WTC11 (cell line): ENCODE measurements at regions not wholly inside any gene's neighbourhood (a gene's known extent, or its start where the extent isn't known, plus 50 kb on each side); places are given as distances from the start of the nearest gene placed in this dataset.

Experiments
- CREM ChIP-seq: sonication (generic); formaldehyde crosslinking; IDR thresholded peaks from 2 replicates; pipeline ENCODE4 v1.8.1; 2022; ENCODE audit warnings: mild to moderate bottlenecking, missing genetic modification reagents, moderate library complexity
- EMX1 ChIP-seq: fragments of 250-450 bp; sonication (Bioruptor Pico); IDR thresholded peaks from 2 replicates; pipeline ENCODE4 v1.8.0; 2021; ENCODE audit warnings: mild to moderate bottlenecking
- SOX15 ChIP-seq: fragments of 250-450 bp; sonication (Bioruptor Pico); IDR thresholded peaks from 2 replicates; pipeline ENCODE4 v1.9.0; 2021; ENCODE audit warnings: mild to moderate bottlenecking
- ZNF317 ChIP-seq: sonication (generic); formaldehyde crosslinking; IDR thresholded peaks from 2 replicates; pipeline ENCODE4 v1.8.1; 2023; ENCODE audit warnings: low read depth, mild to moderate bottlenecking, moderate library complexity, missing genetic modification reagents, borderline replicate concordance
- ZNF532 ChIP-seq: fragments of 250-450 bp; sonication (Bioruptor Pico); IDR thresholded peaks from 2 replicates; pipeline ENCODE4 v1.9.0; 2021; ENCODE audit warnings: mild to moderate bottlenecking, borderline replicate concordance
- ZNF671 ChIP-seq: fragments of 250-450 bp; sonication (Bioruptor Pico); IDR thresholded peaks from 2 replicates; pipeline ENCODE4 v1.8.0; 2021; ENCODE audit warnings: mild to moderate bottlenecking
- TF ChIP-seq, protein P1 (sequence below): fragments of 200-600 bp; IDR thresholded peaks from 2 replicates; pipeline ENCODE4 v1.8.0; 2022; ENCODE audit warnings: antibody characterized with exemption
- TF ChIP-seq, protein P2 (sequence below): sonication (generic); formaldehyde crosslinking; IDR thresholded peaks from 2 replicates; pipeline ENCODE4 v1.8.1; 2022; ENCODE audit warnings: low read depth, missing genetic modification reagents, borderline replicate concordance
- TF ChIP-seq, protein P3 (sequence below): sonication (generic); formaldehyde crosslinking; IDR thresholded peaks from 2 replicates; pipeline ENCODE4 v1.8.1; 2022; ENCODE audit warnings: low read depth, mild to moderate bottlenecking, moderate library complexity, missing genetic modification reagents, borderline replicate concordance

- TF ChIP-seq CREM (CRISPR knock-in tag) (no peak), SOX15 (CRISPR knock-in tag) (no peak), ZNF532 (CRISPR knock-in tag) (no peak), EMX1 (CRISPR knock-in tag) (no peak), ZNF671 (CRISPR knock-in tag) (no peak), ZNF317 (CRISPR knock-in tag) (no peak)
- TF ChIP-seq, protein P1, sequence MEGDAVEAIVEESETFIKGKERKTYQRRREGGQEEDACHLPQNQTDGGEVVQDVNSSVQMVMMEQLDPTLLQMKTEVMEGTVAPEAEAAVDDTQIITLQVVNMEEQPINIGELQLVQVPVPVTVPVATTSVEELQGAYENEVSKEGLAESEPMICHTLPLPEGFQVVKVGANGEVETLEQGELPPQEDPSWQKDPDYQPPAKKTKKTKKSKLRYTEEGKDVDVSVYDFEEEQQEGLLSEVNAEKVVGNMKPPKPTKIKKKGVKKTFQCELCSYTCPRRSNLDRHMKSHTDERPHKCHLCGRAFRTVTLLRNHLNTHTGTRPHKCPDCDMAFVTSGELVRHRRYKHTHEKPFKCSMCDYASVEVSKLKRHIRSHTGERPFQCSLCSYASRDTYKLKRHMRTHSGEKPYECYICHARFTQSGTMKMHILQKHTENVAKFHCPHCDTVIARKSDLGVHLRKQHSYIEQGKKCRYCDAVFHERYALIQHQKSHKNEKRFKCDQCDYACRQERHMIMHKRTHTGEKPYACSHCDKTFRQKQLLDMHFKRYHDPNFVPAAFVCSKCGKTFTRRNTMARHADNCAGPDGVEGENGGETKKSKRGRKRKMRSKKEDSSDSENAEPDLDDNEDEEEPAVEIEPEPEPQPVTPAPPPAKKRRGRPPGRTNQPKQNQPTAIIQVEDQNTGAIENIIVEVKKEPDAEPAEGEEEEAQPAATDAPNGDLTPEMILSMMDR = no peak
- TF ChIP-seq, protein P2, sequence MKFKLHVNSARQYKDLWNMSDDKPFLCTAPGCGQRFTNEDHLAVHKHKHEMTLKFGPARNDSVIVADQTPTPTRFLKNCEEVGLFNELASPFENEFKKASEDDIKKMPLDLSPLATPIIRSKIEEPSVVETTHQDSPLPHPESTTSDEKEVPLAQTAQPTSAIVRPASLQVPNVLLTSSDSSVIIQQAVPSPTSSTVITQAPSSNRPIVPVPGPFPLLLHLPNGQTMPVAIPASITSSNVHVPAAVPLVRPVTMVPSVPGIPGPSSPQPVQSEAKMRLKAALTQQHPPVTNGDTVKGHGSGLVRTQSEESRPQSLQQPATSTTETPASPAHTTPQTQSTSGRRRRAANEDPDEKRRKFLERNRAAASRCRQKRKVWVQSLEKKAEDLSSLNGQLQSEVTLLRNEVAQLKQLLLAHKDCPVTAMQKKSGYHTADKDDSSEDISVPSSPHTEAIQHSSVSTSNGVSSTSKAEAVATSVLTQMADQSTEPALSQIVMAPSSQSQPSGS (CRISPR knock-in tag) = no peak
- TF ChIP-seq, protein P3, sequence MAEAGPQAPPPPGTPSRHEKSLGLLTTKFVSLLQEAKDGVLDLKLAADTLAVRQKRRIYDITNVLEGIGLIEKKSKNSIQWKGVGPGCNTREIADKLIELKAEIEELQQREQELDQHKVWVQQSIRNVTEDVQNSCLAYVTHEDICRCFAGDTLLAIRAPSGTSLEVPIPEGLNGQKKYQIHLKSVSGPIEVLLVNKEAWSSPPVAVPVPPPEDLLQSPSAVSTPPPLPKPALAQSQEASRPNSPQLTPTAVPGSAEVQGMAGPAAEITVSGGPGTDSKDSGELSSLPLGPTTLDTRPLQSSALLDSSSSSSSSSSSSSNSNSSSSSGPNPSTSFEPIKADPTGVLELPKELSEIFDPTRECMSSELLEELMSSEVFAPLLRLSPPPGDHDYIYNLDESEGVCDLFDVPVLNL = no peak
These were observed 712.3 kb upstream of the POT1 start for GRCh38 chr7:125641884-125642283.
